Fibroblast of the aortic adventitia (primary cell): ENCODE measurements at regions not wholly inside any gene's neighbourhood (a gene's known extent, or its start where the extent isn't known, plus 50 kb on each side); places are given as distances from the start of the nearest gene placed in this dataset.

Experiments
- DNase-seq: peaks from one replicate; pipeline ENCODE4 v3.0.0-alpha.2; 2010; ENCODE audit warnings: low read depth
- H3K4me3 ChIP-seq: 2 replicates; pipeline ENCODE4 v1.5.1; 2011; ENCODE audit warnings: low read depth, mild to moderate bottlenecking, control low read depth, low read length, moderate library complexity
- TF ChIP-seq, protein P1 (sequence below): IDR thresholded peaks from 2 replicates; pipeline ENCODE4 v1.5.1; 2011; ENCODE audit warnings: mild to moderate bottlenecking, low read length, control low read depth, inconsistent platforms; ENCODE audit not compliant: insufficient read depth

- no peak for DNase-seq
- no peak overlapping the region for H3K4me3 ChIP-seq
- TF ChIP-seq, protein P1, sequence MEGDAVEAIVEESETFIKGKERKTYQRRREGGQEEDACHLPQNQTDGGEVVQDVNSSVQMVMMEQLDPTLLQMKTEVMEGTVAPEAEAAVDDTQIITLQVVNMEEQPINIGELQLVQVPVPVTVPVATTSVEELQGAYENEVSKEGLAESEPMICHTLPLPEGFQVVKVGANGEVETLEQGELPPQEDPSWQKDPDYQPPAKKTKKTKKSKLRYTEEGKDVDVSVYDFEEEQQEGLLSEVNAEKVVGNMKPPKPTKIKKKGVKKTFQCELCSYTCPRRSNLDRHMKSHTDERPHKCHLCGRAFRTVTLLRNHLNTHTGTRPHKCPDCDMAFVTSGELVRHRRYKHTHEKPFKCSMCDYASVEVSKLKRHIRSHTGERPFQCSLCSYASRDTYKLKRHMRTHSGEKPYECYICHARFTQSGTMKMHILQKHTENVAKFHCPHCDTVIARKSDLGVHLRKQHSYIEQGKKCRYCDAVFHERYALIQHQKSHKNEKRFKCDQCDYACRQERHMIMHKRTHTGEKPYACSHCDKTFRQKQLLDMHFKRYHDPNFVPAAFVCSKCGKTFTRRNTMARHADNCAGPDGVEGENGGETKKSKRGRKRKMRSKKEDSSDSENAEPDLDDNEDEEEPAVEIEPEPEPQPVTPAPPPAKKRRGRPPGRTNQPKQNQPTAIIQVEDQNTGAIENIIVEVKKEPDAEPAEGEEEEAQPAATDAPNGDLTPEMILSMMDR, result no peak
These were observed 99.9 kb downstream of the MACIR start for GRCh38 chr5:103358305-103358995.

GRCh38 chr5:103357636-103358035 lies 99.1 kb downstream of the MACIR start:
- TF ChIP-seq, protein P1, result no peak
- DNase-seq, result no peak
- no peak overlapping the region for H3K4me3 ChIP-seq

- no peak for DNase-seq
- TF ChIP-seq, protein P1, result no peak
- no peak overlapping the region for H3K4me3 ChIP-seq
These were observed 98.0 kb downstream of the MACIR start for GRCh38 chr5:103356350-103357091.

DNA sequence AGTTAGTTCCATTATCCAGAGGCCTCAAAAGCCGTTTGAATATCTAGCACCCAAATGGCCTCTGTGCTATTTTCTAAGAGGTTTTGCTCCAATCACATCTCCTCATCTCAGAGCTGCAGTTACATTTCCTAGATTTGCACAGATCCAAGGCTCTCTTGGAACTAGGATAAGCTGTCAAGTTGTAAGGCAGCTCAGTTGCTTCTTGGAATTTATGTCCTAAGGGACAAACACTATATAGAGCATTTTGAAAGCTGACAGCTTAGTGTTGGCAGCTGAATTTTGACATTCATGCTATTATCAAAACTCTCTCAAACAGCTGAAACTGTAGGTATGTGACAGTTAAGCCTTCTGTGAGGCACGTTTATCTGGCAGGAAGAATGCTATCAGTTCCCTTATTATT lies 97.0 kb downstream of the MACIR start:
- no peak overlapping the region for H3K4me3 ChIP-seq
- no peak for DNase-seq
- TF ChIP-seq, protein P1, result no peak

- no peak for DNase-seq
- TF ChIP-seq, protein P1, result no peak
- no peak overlapping the region for H3K4me3 ChIP-seq
These were observed 95.9 kb downstream of the MACIR start for GRCh38 chr5:103354446-103354845.

DNA sequence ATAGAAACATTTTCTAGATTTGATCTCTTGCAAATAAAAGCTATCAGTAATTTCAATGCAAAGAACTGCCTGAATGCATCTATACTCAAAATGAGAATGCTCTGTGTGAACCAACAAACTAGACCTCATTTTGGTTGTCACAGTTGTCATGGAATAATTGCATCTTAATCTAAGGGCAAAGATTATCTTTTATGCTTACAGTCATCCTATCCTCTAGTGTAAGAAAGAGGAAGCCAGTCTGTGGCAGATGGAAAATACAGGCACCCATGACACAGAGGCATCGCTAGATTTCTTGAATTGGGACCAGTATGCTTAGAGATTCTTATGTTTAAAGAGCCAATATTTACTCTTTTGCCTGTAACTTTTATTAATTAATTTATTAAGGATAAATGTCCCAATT lies 95.0 kb downstream of the MACIR start:
- TF ChIP-seq, protein P1, result no peak
- H3K4me3 ChIP-seq, result no peak overlapping the region
- no peak for DNase-seq
